ENCODE measurements at regions not wholly inside any gene's neighbourhood (a gene's known extent, or its start where the extent isn't known, plus 50 kb on each side); places are given as distances from the start of the nearest gene placed in this dataset.

GRCh38 chr17:70464995-70465394 lies 295.7 kb downstream of the KCNJ2 start:
- no peak for DNase-seq
- H3K27me3 ChIP-seq: no peaks in the 10 kb centered on the region
- H3K9me3 ChIP-seq: no peaks in the 10 kb centered on the region
- no peaks in the 10 kb centered on the region for H3K4me1 ChIP-seq
- H3K27ac ChIP-seq: no peak overlapping the region
- no peaks in the 10 kb centered on the region for H3K36me3 ChIP-seq
- intact Hi-C loops (cut with DNase I; ENCODE audit: low total_unique reads): no loop called here
- TF ChIP-seq CTCF (IDR thresholded peaks at IDR 0.05): no peak
- TF ChIP-seq POLR2A (IDR thresholded peaks at IDR 0.05): no peak
- H3K4me3 ChIP-seq: no peak overlapping the region

- no peaks in the 10 kb centered on the region for H3K9me3 ChIP-seq
- H3K4me1 ChIP-seq: no peaks in the 10 kb centered on the region
- no peak for TF ChIP-seq CTCF (IDR thresholded peaks at IDR 0.05)
- no peak for TF ChIP-seq POLR2A (IDR thresholded peaks at IDR 0.05)
- H3K27ac ChIP-seq: no peak overlapping the region
- intact Hi-C loops (cut with DNase I; ENCODE audit: low total_unique reads): no loop called here
- no peaks in the 10 kb centered on the region for H3K36me3 ChIP-seq
- no peak for DNase-seq
- no peaks in the 10 kb centered on the region for H3K27me3 ChIP-seq
- no peak overlapping the region for H3K4me3 ChIP-seq
Observed at GRCh38 chr17:70468661-70469060, 299.3 kb downstream of the KCNJ2 start.

DNA sequence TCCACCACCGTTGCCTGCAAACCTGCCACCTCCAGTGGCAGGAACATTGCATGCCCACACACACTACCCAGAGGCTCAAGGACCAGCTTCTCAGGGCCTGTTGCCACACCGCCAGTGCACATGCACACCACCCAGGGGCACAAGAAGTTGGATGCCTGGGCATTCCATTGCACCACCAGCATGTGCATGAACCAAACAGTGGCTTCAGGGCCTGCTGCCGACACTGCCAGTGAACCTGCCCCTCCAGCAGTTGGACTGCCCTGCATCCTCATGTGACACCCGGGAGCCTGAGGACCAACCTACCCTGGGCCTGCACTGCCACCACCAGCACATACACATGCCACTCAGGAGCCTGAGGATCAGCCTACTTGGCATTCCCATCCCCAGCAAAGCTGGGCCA lies 303.7 kb downstream of the KCNJ2 start:
- no peak for DNase-seq

DNA sequence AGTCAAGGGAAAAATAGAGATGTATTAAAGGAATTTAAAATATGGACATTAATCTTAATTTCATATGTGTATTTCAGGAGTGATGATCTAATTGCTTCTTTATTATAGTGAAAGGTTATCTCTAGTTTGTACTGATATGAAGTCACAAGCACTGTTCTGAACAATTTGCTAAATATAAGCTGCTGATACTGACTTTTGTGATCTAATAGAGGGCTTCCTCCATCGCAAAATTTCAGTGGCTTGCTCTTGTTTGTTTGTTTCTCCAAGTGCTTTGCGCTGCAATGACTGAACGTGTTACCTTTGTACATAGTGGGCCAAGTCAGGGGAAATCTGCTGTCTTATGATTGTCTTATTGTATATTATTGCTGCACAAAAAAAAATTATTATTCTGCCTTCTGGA lies 307.0 kb downstream of the KCNJ2 start:
- intact Hi-C loops (cut with DNase I; ENCODE audit: low total_unique reads): no loop called here
- Histone ChIP-seq H3K4me1 (no peaks in the 10 kb centered on the region), H3K9me3 (no peaks in the 10 kb centered on the region), H3K27ac (no peak overlapping the region), H3K36me3 (no peaks in the 10 kb centered on the region), H3K4me3 (no peak overlapping the region), H3K27me3 (no peaks in the 10 kb centered on the region)
- TF ChIP-seq POLR2A (IDR thresholded peaks at IDR 0.05) (no peak), CTCF (IDR thresholded peaks at IDR 0.05) (no peak)
- DNase-seq: no peak

More for the DNA sequence above, 303.7 kb downstream of the KCNJ2 start:
- Histone ChIP-seq H3K27me3 (no peaks in the 10 kb centered on the region), H3K4me3 (no peak overlapping the region), H3K36me3 (no peaks in the 10 kb centered on the region), H3K9me3 (no peaks in the 10 kb centered on the region), H3K4me1 (no peaks in the 10 kb centered on the region), H3K27ac (no peak overlapping the region)
- no peak for TF ChIP-seq POLR2A (IDR thresholded peaks at IDR 0.05)
- no peak for TF ChIP-seq CTCF (IDR thresholded peaks at IDR 0.05)
- intact Hi-C loops (cut with DNase I; ENCODE audit: low total_unique reads): no loop called here

- TF ChIP-seq CTCF (IDR thresholded peaks at IDR 0.05) (no peak), POLR2A (IDR thresholded peaks at IDR 0.05) (no peak)
- Histone ChIP-seq H3K9me3 (no peaks in the 10 kb centered on the region), H3K27me3 (no peaks in the 10 kb centered on the region), H3K4me1 (no peaks in the 10 kb centered on the region), H3K36me3 (no peaks in the 10 kb centered on the region), H3K4me3 (no peak overlapping the region), H3K27ac (no peak overlapping the region)
- intact Hi-C loops (cut with DNase I; ENCODE audit: low total_unique reads): no loop called here
- DNase-seq: no peak
Observed at GRCh38 chr17:70478902-70479301, 309.6 kb downstream of the KCNJ2 start.

All from uterus (tissue), 3 donors.